T-helper 2 cell (primary cell): ENCODE measurements at regions not wholly inside any gene's neighbourhood (a gene's known extent, or its start where the extent isn't known, plus 50 kb on each side); places are given as distances from the start of the nearest gene placed in this dataset.
"Not testable (repeated sequence)": the region's sequence is repeated elsewhere in the genome, so short reads cannot be mapped to it uniquely, and the experiment has no call there.

Experiments used
- DNase-seq, 5 experiments: peaks; one replicate each; pipeline versions ENCODE4 v3.0.0 to v3.0.0-alpha.2; 2012 to 2022

DNA sequence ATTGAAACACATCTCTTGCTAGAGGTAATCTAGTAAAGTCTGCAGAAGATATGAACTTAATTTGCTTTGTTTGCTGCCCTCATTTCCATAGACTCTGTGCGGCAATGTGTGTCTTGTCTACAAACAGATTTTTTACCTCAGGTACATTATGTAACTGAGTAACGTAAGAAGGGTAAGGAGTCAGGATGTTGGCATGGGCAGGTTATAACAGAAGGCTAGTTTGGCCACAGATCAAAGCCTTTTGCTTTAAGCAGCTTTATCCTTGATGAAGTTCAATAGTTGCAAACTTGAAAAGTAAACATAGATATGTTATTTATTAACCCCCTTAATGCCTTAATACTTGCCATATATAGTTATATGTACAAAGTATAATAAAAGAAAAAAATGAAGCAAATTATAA, 391.6 kb upstream of the FKBP1C start:
- no peak for DNase-seq

DNA sequence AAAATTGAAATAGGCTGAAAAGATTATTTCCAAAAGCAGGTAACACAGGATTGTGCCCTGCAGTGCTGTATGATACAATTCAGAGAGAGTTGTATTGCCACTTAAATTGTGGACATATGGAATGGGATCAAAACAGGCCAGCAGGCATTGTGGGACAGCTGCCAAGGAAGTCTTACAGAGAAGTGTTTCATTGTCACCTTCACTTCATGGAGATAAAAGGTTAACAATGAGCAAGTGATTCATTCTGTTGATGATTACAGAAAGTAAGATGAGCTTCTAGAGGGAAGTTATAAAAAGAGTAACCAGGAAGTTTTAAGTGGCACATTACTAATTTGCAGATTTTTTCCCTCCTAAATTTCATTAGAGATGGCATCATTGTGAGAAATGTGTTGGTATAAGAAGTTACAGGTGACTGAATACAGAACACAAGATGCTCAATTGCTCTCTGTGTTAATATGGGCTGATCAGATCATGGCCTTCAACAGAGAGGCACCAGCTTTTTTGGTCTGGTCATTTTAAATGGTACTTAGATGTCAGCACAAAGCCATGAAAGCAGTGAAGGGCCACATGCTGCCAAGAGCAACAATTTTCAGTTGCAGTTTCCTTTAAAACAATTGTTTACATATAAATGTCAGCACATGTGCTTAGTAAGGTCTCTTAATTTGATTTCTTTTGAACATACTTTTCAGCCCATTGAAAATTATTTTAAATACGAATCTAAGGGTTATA, 402.5 kb upstream of the FKBP1C start:
- DNase-seq, result no peak

DNA sequence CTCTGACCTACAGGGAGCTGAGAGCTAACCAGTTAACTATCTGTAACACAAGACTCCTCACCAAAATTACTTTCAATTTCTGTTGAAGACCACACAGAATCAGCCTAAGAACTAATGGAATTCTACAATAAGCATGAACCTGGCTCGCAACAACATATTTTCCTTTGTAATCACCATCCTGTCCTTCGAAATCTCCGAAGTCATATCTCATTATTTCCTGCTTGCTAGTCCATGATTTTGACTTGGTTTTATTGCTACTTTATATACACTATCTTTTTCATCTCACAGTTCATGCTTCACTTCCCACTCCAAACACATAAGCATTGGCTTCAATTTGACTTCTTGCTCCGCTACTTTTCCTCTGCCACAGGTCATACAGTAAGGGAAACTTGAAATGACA, 405.8 kb upstream of the FKBP1C start:
- no peak for DNase-seq

DNA sequence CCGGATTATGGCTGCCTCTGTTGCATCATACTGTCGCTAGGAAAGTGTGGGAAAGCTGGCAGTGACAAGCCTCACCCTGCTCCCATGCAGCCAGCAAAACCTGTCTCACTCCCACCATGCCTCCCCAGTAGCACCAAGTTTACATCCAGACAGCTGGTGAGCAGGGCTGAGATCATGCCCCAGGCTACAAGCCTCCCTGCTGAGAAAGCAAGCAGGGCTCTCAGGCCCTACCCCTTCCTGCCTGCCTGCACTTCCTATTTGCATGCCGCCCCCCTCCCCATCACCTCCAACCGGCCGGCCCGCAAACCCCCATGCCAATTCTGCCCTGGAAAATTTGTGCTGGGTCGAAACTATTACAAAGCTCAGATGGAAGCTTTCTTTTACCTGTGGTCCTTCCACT, 408.2 kb upstream of the FKBP1C start:
- DNase-seq, result no peak

DNA sequence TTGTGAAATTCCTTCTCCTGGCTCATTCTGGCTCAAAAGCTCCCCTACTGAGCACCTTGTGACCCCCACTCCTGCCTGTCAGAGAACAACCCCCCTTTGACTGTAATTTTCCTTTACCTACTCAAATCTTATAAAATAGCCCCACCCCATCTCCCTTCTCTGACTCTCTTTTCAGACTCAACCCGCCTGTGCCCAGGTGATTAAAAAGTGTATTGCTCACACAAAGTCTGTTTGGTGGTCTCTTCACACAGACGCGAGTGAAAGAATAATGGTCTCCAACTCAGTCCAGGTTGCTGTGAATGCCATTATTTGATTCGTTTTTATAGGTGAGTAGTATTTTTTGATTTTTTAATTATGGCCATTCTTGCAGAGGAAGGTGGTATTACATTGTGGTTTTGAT, 414.1 kb upstream of the FKBP1C start:
- no peak for DNase-seq

GRCh38 chr6:62775427-62776022, 435.7 kb upstream of the FKBP1C start:
- peak in 1 of 5 experiments; percentile 8 for DNase-seq

- not testable (repeated sequence) for DNase-seq
Measured at GRCh38 chr6:62766174-62766573, 445.1 kb upstream of the FKBP1C start.

GRCh38 chr6:62764841-62765240, 446.4 kb upstream of the FKBP1C start:
- DNase-seq, result no peak

DNA sequence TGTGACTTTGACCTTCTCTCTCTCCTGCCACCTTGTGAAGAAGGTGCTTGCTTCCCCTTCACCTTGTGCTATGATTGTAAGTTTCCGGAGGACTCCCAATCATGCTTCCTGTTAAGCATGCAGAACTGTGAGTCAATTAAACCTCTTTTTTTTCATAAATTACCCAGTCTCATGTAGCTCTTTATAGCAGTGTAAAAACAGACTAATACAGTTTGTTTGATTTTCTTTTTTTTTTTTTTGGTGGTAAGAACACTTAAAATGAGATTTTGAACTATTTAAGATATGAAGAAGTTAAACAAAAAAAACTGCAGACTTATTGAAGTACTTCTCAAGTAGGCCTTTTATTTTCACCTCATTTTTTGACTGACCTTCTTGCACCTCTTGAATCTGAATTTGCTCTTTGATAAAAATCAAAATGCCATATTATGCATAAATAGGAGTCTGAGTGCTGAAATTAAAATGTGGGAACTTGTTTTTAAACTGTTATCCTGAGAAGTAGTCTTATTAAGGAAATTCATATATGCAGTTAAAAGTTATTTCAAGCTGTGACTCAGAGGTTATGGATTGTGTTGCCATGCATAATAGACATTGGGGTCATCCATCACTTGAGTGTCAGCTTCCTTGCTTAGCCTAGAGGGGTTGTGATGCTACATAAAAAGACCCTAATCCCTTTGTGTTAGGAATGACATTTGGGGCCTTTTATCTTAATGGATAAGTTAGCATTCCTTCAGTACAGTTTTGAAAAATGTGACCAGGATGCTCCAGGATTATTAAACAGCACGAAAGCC, 447.9 kb upstream of the FKBP1C start:
- no peak for DNase-seq

DNA sequence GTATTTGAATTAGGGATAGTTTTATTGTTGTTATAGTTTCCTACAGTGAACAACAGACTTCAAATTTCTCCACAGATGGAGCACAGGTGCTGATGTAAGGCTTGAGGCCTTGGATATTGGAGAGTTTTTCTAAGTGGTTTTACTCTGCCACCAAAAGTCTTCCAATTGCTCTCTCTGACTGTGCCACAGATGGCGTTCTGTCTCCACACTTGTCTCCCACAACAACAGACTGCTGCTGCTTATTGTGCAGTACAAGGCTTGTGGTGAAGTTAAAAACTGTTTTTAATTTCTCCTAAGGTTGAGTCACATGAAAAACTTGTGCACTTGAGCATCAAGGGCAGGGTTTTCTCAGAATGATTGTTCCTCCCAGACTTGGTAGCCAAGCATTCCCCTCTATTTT, 460.9 kb upstream of the KHDRBS2 start:
- no peak for DNase-seq

- DNase-seq, result no peak
Measured at GRCh38 chr6:62746161-62746560, 460.1 kb upstream of the KHDRBS2 start.

DNA sequence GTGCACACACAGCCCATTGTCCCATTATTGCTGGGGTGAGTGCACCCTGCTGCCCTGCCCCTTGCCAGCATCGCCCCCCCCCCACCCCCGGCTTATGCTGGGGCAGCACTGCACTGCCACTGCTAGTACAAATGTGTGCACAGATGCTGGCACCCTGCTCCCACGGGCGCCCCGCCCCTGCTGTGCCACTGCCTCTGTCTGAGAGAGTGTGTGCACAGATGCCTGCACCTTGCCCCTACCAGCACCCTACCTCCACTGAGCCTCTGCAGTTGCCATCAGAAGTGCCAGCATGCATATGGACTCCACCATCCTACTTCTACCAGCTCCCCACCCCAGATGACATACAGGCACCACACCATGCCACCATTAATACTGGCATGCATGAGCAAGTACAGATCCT, 454.6 kb upstream of the KHDRBS2 start:
- no peak for DNase-seq

GRCh38 chr6:62740171-62740570, 454.1 kb upstream of the KHDRBS2 start:
- no peak for DNase-seq

DNA sequence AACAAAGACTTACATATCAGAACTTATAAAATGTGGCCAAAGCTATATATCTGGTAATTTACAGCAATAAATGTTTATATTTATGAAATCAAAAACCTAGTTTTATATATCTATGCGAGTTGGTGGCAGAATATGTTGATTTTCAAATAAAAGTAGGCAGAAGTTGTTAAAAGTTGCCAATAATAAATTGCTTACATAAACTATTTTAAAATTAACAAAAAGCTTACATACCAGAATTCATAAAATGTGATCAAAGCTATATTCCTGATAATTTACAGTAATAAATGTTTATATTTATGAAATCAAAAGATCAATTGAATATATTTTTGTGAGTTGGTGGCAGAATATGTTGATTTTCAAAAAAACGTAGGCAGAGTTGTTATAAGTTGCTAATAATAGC, 451.8 kb upstream of the KHDRBS2 start:
- no peak for DNase-seq

DNA sequence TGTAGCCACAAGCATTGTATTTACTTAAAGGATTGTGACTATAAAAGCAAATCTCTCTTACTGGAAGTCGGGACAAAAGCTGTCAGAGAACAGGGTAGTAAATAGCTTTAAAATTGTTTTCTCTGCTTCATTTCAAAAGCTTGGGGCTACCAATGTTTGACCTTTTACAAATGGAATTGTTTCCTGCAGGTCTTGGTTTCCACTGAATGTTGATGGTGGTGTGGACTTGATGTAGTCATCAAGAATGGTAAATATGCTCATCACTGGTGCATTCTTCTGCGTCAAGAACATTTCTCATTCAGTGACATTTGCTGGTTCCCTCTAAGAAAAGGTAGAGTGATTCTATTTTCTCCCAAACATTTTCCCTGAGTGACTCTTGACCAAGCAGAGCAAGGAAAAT, 435.4 kb upstream of the KHDRBS2 start:
- DNase-seq, result no peak

DNA sequence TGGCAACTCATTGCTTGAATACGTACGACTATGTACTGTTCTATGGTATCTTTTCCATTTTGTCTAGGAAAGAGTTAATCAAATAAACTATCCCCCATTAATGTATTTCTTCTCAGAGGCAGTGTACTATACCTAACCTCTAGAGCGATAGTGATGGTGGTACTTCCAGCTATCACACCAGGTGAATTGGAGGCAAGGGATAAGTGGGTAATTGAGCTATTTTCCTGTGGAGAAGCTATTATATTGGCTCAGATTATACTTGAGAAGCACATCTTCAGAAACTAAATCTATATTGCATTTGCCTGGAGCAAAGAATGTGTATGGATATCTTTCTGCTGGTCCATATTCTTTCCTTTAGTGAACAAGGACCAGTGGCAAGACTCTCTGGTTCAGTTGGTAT, 430.7 kb upstream of the KHDRBS2 start:
- no peak for DNase-seq

- no peak for DNase-seq
Measured at GRCh38 chr6:62714112-62714511, 428.1 kb upstream of the KHDRBS2 start.

DNA sequence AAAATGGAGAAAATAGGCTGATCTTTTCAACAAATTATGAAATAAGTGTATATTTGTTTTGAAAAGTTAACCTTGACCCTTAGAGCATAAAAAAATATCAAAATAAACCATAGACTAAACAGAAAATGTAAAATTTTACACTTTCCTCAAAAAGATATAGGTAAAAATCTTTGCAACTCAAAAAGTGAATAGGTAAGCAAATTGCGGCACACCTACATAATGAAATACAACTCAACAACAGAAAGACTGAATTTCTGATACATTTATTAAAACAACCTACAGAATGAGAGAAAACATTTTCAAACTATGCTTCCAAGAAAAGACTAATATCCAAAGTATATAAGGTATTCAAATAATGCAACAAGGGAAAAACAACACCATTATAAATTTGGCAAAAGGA, 425.7 kb upstream of the KHDRBS2 start:
- DNase-seq, result no peak

- no peak for DNase-seq
Measured at GRCh38 chr6:62707914-62708313, 421.9 kb upstream of the KHDRBS2 start.

GRCh38 chr6:62707156-62707555, 421.1 kb upstream of the KHDRBS2 start:
- DNase-seq, result no peak

DNA sequence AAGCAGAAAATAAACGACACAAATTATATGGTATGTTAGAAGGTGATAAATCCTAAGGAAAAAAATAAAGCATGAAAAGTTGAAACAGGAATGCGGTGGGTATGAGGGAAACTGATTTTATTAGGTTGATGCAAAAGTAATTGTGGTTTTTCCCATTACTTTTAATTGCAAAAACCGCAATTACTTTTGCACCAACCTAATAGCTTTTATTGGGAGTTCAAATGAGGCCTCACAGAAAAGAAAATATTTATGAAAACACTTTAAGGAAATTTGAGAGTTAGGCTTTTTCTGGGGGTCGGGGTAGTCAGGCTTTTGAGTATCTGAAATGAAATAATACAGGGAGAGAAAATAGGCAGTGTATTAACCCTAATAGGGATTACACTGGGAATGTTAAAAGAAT, 397.0 kb upstream of the KHDRBS2 start:
- no peak for DNase-seq

- no peak for DNase-seq
Measured at GRCh38 chr6:62681108-62681507, 395.1 kb upstream of the KHDRBS2 start.

DNA sequence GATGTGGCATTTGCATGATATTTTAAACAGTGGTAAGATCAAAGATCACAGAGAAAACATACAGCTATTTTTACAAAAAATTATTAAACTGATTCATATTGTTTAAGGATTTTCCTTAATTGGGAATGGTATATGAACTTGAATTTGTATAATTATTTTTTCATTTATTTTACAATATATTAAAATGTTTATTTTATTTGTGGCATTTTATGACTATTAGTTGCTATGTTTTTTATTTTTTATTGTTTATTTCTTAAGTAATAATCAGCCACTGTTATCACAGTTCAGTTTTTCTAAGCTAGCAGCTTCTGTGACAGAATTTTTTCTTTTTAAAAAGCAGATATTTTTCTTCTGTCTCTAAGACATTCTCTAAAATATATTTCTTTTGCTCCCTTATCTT, 387.0 kb upstream of the KHDRBS2 start:
- no peak for DNase-seq
